PC-9 (cell line): ENCODE measurements at regions not wholly inside any gene's neighbourhood (a gene's known extent, or its start where the extent isn't known, plus 50 kb on each side); places are given as distances from the start of the nearest gene placed in this dataset.

Source experiments
- BruUV-seq: library from RNA; stranded (reverse); fragments of 400-500 nt; replicated peaks from 2 replicates; lab custom pipeline; 2021; lab: Mats Ljungman, UMichigan
- CTCF ChIA-PET: fragments of 300-600 bp; sonication (Branson Sonifier 250); formaldehyde crosslinking; loops from one replicate; lab custom pipeline; 2022; ENCODE audit warnings: antibody characterized with exemption; lab: Charles Lee
- POLR2A ChIA-PET: fragments of 300-600 bp; sonication (Branson Sonifier 250); formaldehyde crosslinking; loops from one replicate; lab custom pipeline; 2022; ENCODE audit warnings: antibody characterized with exemption; ENCODE audit not compliant: unreplicated experiment; lab: Charles Lee
- DNase-seq, 2 experiments: peaks; one replicate each; pipeline versions ENCODE4 v3.0.0 to v3.0.0-alpha.2; 2015 to 2022; ENCODE audit warnings: mixed read lengths in 1 of 2
- H2AFZ ChIP-seq: fragments of 200-600 bp; sonication (generic); 2 replicates; pipeline ENCODE4 v1.8.1; 2017; ENCODE audit warnings: antibody characterized with exemption
- H3F3A ChIP-seq: fragments of 200-600 bp; sonication (generic); 2 replicates; pipeline ENCODE4 v1.8.1; 2017; ENCODE audit warnings: antibody characterized with exemption, mild to moderate bottlenecking, low read depth; ENCODE audit not compliant: insufficient read depth
- H3K27ac ChIP-seq: fragments of 200-600 bp; sonication (generic); 2 replicates; pipeline ENCODE4 v1.6.1; 2016; ENCODE audit warnings: mixed run types
- H3K27me3 ChIP-seq: fragments of 200-600 bp; sonication (generic); 2 replicates; pipeline ENCODE4 v1.6.1; 2016; ENCODE audit warnings: low read depth, mixed run types; ENCODE audit not compliant: insufficient read depth
- H3K36me3 ChIP-seq: fragments of 200-600 bp; sonication (generic); 2 replicates; pipeline ENCODE4 v1.6.1; 2016; ENCODE audit warnings: low read depth, mixed run types
- H3K4me1 ChIP-seq: fragments of 200-600 bp; sonication (generic); replicated peaks from 2 replicates; pipeline ENCODE4 v1.6.1; 2016; ENCODE audit warnings: mixed run types; ENCODE audit not compliant: insufficient read depth
- H3K4me2 ChIP-seq: fragments of 200-600 bp; sonication (generic); 2 replicates; pipeline ENCODE4 v1.6.1; 2017; ENCODE audit warnings: mixed run types
- H3K4me3 ChIP-seq: fragments of 200-600 bp; sonication (generic); 2 replicates; pipeline ENCODE4 v1.6.1; 2016; ENCODE audit warnings: mixed run types
- H3K79me2 ChIP-seq: fragments of 200-600 bp; sonication (generic); 2 replicates; pipeline ENCODE4 v1.6.1; 2017; ENCODE audit warnings: low read depth, mixed run types
- H3K9me2 ChIP-seq: fragments of 200-600 bp; sonication (generic); 2 replicates; pipeline ENCODE4 v1.8.1; 2017; ENCODE audit warnings: mild to moderate bottlenecking; ENCODE audit not compliant: insufficient read depth
- H3K9me3 ChIP-seq: fragments of 200-600 bp; sonication (generic); 2 replicates; pipeline ENCODE4 v1.8.1; 2016; ENCODE audit warnings: low read depth; ENCODE audit not compliant: insufficient read depth
- H4K20me1 ChIP-seq: fragments of 200-600 bp; sonication (generic); 2 replicates; pipeline ENCODE4 v1.8.1; 2017; ENCODE audit not compliant: insufficient read depth
- EZH2 ChIP-seq: fragments of 200-600 bp; sonication (generic); IDR thresholded peaks from 2 replicates; pipeline ENCODE4 v1.8.0; 2017; ENCODE audit warnings: antibody characterized with exemption, low read depth
- intact Hi-C: fragments of 100-400 bp; cut with micrococcal nuclease; formaldehyde crosslinking; loops from one replicate; pipeline ENCODE4 v1.10.0; 2022; ENCODE audit not compliant: unreplicated experiment
- TF ChIP-seq, protein P1 (sequence below): fragments of 200-600 bp; sonication (generic); conservative IDR thresholded peaks from 2 replicates; pipeline ENCODE4 v1.6.1; 2017; ENCODE audit warnings: mixed run types, antibody characterized with exemption, mild to moderate bottlenecking, moderate library complexity

DNA sequence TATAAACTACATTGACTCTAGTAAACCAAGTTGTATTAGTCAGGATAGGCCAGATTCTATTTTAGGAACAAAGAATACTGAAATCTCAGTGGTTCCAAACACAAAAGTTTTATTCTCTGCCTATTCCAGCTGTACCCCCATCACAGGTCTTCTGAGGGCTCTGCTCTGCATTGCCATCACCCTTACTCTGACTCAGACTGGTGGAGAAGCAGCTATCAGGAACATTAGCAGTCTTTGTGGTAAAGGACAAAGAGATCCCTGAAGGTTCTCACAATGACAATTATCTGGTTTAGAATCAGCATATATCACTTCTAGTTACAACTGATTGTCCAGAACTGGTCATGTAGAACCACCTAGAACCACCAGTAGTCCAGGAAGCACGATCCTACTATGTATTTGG is 251.1 kb downstream of the GLUD2 start:
- intact Hi-C loops = no loop called here
- DNase-seq = no peak
- H3K4me2 ChIP-seq = no peak overlapping the region
- no peaks in the 10 kb centered on the region for H3K4me1 ChIP-seq
- H3K79me2 ChIP-seq = no peaks in the 10 kb centered on the region
- no TSS peak for BruUV-seq
- H3K27ac ChIP-seq = no peak overlapping the region
- H3F3A ChIP-seq = no peaks in the 10 kb centered on the region
- H3K27me3 ChIP-seq = no peaks in the 10 kb centered on the region
- no peak overlapping the region for H2AFZ ChIP-seq
- ChIA-PET CTCF (no interaction called here), POLR2A (no interaction called here)
- TF ChIP-seq, protein P1, sequence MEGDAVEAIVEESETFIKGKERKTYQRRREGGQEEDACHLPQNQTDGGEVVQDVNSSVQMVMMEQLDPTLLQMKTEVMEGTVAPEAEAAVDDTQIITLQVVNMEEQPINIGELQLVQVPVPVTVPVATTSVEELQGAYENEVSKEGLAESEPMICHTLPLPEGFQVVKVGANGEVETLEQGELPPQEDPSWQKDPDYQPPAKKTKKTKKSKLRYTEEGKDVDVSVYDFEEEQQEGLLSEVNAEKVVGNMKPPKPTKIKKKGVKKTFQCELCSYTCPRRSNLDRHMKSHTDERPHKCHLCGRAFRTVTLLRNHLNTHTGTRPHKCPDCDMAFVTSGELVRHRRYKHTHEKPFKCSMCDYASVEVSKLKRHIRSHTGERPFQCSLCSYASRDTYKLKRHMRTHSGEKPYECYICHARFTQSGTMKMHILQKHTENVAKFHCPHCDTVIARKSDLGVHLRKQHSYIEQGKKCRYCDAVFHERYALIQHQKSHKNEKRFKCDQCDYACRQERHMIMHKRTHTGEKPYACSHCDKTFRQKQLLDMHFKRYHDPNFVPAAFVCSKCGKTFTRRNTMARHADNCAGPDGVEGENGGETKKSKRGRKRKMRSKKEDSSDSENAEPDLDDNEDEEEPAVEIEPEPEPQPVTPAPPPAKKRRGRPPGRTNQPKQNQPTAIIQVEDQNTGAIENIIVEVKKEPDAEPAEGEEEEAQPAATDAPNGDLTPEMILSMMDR = no peak
- TF ChIP-seq EZH2 = no peak
- H4K20me1 ChIP-seq = no peaks in the 10 kb centered on the region
- H3K4me3 ChIP-seq = no peak overlapping the region
- H3K36me3 ChIP-seq = no peaks in the 10 kb centered on the region
- no peaks in the 10 kb centered on the region for H3K9me2 ChIP-seq
- H3K9me3 ChIP-seq = no peaks in the 10 kb centered on the region

DNA sequence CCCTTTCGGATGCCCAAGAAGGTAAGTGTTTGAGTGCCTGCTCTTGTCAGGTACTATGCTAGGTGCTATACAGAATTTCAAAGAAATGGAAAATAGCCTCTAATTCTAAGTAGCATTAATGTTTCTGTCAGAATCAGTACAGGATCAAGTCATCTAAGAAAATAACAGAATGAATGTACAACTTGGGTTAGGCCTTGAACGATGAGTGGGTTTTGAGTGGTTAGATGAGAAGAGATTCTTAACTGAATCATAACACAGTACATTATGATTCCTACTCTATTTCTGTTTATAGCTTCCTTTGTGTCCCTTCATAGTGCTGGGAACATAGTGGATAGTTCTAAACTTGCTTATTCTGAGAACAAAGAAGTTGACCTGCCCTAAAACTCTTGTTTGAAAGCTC is 253.9 kb downstream of the GLUD2 start:
- H2AFZ ChIP-seq = no peak overlapping the region
- CTCF ChIA-PET = no interaction called here

DNA sequence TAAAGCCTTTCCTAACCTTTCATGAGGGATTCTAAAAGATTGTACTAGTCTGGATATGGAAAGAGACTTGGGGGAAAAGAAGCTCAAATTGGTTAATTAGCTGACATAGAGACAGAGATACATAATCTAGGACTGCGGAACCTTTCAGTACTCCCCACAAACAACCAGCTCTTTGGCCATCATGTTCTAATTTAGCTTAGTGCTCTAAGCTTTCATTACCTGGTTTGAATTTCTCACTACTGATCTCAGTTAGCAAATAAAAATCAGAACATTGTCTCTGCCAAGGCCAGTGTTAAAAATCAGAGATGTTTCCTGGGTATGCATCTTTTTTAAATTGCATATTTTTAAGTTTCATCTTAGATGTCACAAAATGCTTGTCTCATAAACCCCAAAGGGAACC is 254.4 kb downstream of the GLUD2 start:
- H3K4me3 ChIP-seq = no peak overlapping the region
- H3K9me3 ChIP-seq = no peaks in the 10 kb centered on the region
- no peaks in the 10 kb centered on the region for H3K9me2 ChIP-seq
- DNase-seq = no peak
- intact Hi-C loops = no loop called here
- H4K20me1 ChIP-seq = no peaks in the 10 kb centered on the region
- TF ChIP-seq, protein P1 = no peak
- TF ChIP-seq EZH2 = no peak
- H3K4me2 ChIP-seq = no peak overlapping the region
- no TSS peak for BruUV-seq
- no peak overlapping the region for H3K27ac ChIP-seq
- no peaks in the 10 kb centered on the region for H3K4me1 ChIP-seq
- no peaks in the 10 kb centered on the region for H3K36me3 ChIP-seq
- POLR2A ChIA-PET = interaction anchor here (0.5 kb wide), 1 partner anchor 1014 kb away, joined by 5 read pairs; no protein-coding TSS in a partner anchor
- no peaks in the 10 kb centered on the region for H3K79me2 ChIP-seq
- no peak overlapping the region for H2AFZ ChIP-seq
- no peaks in the 10 kb centered on the region for H3K27me3 ChIP-seq
- CTCF ChIA-PET = no interaction called here
- no peaks in the 10 kb centered on the region for H3F3A ChIP-seq

More for the DNA sequence above, 253.9 kb downstream of the GLUD2 start:
- no TSS peak for BruUV-seq
- H3K9me2 ChIP-seq = no peaks in the 10 kb centered on the region
- H3K27me3 ChIP-seq = no peaks in the 10 kb centered on the region
- TF ChIP-seq EZH2 = no peak
- TF ChIP-seq, protein P1 = no peak
- no peaks in the 10 kb centered on the region for H3F3A ChIP-seq
- H3K4me3 ChIP-seq = no peak overlapping the region
- H3K4me2 ChIP-seq = no peak overlapping the region
- intact Hi-C loops = no loop called here
- H3K27ac ChIP-seq = no peak overlapping the region
- no peaks in the 10 kb centered on the region for H3K36me3 ChIP-seq
- H3K9me3 ChIP-seq = no peaks in the 10 kb centered on the region
- H4K20me1 ChIP-seq = no peaks in the 10 kb centered on the region
- POLR2A ChIA-PET = no interaction called here
- no peaks in the 10 kb centered on the region for H3K79me2 ChIP-seq
- H3K4me1 ChIP-seq = no peaks in the 10 kb centered on the region
- DNase-seq = no peak
